ENCODE measurements at regions not wholly inside any gene's neighbourhood (a gene's known extent, or its start where the extent isn't known, plus 50 kb on each side); places are given as distances from the start of the nearest gene placed in this dataset.
"Not testable (repeated sequence)": the region's sequence is repeated elsewhere in the genome, so short reads cannot be mapped to it uniquely, and the experiment has no call there.

- not testable (repeated sequence) for DNase-seq
These were observed 165.0 kb upstream of the FOXD4L5 start for GRCh38 chr9:65449886-65450610.

DNA sequence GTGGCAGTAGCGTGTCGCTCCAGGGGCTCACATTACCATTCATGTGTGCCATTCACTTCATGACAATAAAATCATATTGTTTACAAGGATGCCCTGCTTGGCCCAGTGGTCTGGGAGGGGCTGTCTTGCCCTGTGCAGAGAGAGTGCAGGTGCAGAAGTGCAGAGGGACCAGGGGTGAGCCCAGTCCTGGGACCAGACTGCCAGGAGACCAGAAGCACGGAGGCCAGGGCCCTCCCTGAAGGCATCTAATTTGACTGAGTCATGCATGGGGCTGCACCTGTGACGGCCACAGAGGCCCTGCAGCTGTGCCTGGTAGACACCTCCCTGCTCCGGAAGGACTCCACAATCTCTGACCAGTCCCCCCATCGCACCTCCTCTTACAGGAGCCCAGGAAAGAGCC, 164.4 kb upstream of the FOXD4L5 start:
- no peak for DNase-seq

- not testable (repeated sequence) for DNase-seq
These were observed 162.1 kb upstream of the FOXD4L5 start for GRCh38 chr9:65447146-65447545.

DNA sequence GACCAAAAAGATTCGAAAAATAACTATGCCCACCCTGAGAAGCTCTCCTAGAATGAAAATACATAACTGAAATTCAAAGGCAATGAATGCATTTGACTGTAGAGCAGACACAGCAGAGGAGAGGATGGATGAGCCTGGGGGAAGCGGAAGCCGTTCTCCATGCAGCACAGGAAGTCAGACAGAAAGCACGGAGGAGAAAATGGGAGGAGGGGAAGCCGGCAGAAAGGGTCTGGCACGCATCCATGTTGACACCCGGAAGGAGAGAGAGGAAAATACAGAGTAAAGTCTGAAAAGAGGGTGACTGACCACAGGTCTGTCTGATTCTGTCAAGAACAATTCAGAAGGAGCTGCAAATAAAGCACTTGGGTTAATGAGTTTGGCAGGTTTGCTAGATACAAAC, 161.0 kb upstream of the FOXD4L5 start:
- DNase-seq, result not testable (repeated sequence)

- DNase-seq, result no peak
These were observed 159.9 kb upstream of the FOXD4L5 start for GRCh38 chr9:65444943-65445342.

DNA sequence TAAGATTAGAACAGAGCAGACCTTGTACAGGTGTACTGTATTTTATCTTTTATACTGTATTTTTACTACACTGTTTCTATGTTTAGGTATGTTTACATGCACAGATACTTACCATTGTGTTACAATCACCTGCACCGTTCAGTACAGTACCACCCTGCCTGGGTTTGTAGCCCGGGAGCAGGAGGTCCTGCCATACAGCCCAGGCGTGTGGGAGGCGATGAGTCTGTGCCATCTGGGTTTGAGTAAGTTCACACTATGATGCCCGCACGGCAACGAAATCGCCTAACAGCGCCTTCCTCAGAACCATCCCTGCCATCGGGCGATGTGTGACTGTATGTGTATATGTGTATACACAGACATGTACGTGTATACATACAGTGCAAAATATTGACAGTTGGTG, 157.1 kb upstream of the FOXD4L5 start:
- DNase-seq, result not testable (repeated sequence)

DNA sequence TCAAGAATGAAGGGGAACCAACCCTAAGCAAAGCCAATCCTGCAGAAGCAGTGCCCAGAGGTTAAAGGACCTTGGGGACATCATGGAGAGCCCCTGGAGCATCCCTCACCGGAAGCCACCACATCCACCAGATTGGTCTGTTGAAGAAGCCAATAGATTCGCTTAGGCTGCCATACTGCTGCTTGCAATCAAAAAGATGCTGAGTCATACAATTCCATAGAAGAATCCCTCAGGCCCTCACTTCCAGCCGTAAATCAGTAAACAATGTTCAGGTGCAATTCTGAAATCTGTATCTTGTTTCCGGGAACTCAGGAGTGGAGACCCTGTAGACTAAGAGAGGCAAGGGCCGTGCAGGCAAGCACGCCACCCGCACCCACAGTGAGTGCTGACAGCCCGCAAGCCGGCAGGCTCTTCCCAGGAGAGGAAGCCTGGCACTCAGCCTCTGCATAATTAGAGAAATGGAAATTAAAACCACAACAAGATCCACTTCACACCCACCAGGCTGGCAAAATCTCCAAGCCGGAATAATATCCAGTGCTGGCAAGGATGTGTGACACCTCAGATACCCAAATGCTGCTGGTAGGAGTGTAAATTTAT, 156.4 kb upstream of the FOXD4L5 start:
- not testable (repeated sequence) for DNase-seq

DNA sequence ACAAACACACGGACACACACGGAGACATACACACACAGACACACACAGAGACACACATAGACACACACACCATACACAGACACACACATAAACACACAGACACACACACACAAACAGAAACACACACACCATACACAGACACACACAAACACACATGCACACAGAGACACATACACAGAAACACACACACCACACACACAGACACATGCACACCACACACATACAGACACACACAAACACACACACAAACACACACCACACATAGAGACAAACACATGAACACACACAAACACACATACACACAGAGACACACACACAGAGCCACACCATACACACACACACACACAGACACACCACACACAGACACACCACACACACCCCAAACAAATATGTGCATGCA, 152.7 kb upstream of the FOXD4L5 start:
- no peak for DNase-seq

GRCh38 chr9:65435464-65435863, 150.5 kb upstream of the FOXD4L5 start:
- no peak for DNase-seq

DNA sequence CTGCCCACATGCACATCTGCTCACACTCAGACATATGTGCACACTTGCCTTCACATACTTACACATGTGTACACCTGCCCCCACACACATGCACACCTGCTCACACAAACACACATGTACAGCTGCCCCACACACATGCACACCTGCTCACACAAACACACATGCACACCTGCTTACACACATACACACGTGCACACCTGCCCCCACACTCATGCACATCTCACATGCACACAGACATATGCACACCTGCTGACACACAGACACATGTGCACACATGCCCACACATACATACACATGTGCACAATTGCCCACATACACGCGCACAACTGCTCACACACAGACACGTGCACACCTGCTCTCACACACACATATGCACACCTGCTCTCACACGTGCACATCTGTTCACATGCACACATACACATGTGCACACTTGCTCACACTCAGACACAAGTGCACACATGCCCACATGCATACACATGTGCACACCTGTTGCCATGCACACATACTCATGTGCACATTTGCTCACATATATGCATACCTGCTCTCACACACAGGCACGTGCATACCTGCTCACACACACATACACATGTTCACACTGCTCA, 147.8 kb upstream of the FOXD4L5 start:
- no peak for DNase-seq

GRCh38 chr9:65432051-65432450, 147.0 kb upstream of the FOXD4L5 start:
- DNase-seq, result no peak

GRCh38 chr9:65430221-65430620, 145.2 kb upstream of the FOXD4L5 start:
- DNase-seq, result no peak

- DNase-seq, result not testable (repeated sequence)
These were observed 142.4 kb upstream of the FOXD4L5 start for GRCh38 chr9:65427361-65427760.

DNA sequence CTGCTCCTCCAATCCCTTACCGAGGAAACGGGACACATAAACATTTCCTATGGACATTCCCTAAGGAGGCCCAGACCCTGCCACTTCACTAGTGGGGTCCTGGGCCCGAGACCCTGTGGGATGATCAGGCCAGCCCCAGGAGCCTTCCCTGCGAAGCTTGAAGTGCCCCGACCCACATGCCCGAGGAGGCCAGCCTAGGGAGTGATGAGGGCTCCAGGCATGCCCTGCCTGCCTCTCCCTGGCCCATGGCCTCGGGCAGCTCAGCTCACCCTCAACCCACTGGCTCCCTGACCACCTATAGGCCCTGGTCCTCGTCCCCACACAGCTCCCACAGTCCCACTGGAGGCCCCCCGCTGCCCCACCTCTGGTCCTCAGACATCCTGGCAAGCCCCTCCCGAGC, 141.8 kb upstream of the FOXD4L5 start:
- DNase-seq, result not testable (repeated sequence)

DNA sequence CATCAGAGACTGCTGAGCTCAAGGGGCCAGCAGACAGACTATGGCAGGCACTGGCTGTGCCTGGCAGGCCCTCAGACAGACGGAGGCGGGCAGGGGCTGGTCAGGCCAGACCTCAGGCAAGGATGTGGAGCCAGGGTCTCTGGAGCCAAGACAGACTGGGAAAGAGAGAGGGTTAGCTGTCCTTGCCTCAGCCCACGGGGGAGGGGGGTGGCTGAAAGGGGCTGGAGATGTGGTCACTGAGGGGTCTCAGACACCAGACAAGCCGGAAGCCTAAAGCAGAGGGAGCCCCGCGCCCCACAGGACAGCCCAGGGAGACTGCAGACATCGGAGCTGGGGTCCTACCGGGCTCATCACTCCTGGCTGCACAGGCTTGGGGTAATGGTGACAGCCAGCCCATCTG, 141.2 kb upstream of the FOXD4L5 start:
- DNase-seq, result no peak

DNA sequence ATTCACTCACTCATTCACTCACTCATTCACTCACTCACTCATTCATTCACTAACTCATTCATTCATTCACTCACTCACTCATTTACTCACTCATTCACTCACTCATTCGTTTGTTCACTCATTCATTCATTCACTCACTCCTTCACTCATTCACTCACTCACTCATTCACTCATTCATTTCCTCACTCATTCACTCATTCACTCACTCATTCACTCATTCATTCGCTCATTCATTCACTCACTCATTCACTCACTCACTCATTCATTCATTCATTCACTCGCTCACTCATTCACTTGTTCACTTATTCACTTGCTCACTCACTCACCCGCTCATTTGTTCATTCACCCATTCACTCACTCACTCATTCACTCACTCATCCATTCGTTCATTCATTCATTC, 140.2 kb upstream of the FOXD4L5 start:
- not testable (repeated sequence) for DNase-seq

GRCh38 chr9:65424437-65424984, 139.5 kb upstream of the FOXD4L5 start:
- DNase-seq, result not testable (repeated sequence)

GRCh38 chr9:65423691-65424436, 138.9 kb upstream of the FOXD4L5 start:
- DNase-seq, result not testable (repeated sequence)

DNA sequence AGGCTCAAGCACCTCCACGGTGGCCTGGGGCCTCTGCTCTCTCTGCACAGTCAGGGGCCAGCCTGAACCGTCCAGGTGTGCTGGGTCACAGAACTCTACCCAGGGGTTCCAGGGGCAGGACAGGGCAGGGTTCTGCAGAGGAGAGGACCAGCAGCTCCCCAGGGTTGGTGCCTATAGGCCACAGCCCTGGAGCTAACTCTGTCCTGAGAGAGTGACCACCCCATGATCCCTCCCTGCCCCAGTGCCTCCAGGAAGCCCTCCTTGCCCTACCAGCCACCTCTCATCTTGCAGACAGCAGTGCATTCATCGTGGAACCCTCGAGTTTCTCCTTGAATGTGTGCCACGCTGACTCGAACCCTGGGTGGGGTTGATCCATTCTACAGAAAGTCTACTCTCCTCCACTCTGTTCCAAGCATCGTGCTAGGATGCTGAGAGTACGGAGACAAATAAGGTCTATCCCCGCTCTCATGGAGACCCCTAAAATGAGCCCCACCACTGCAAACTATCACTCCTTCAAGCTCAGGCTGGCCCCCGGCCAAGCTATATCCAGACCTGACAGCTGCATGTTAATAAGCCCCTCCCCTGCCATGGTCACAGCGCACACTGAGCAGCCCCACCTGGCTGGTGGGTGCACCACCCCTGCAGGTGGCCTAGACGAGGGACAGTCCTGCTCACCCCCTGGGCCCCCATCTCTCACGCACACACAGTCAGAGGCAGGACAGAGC, 138.1 kb upstream of the FOXD4L5 start:
- DNase-seq, result not testable (repeated sequence)

- DNase-seq, result not testable (repeated sequence)
These were observed 136.5 kb upstream of the FOXD4L5 start for GRCh38 chr9:65421486-65421885.

GRCh38 chr9:65420771-65421170, 135.8 kb upstream of the FOXD4L5 start:
- DNase-seq, result no peak

- DNase-seq, result not testable (repeated sequence)
These were observed 134.0 kb upstream of the FOXD4L5 start for GRCh38 chr9:65418966-65419365.

Data from CD4-positive, alpha-beta T cell treated with Interleukin-21 for 1 hour (primary cell).